ENCODE measurements at regions not wholly inside any gene's neighbourhood (a gene's known extent, or its start where the extent isn't known, plus 50 kb on each side); places are given as distances from the start of the nearest gene placed in this dataset.

DNA sequence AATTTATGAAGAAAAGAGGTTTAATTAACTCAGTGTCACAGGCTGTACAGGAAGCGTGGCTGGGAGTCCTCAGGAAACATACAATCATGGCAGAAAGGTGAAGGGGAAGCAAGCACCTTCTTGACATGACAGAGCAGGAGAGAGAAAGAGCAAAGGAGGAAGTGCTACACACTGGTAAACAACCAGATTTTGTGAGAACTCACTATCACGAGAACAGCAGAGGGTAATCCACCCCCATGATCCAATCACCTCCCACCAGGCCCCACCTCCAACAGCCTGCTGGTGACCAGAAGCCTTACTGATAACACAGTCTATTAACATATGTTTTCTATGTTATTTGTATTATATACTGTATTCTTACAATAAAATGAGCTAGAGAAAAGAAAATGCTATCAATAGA is 254.8 kb downstream of the PCDH10 start:
- no peaks in the 10 kb centered on the region for H3K27me3 ChIP-seq (ENCODE audit: control insufficient read depth in 1 of 2, insufficient read depth in 2 of 2, low read length in 2 of 2)
- Mint-ChIP-seq H3K9me3 (peaks cover 11% of the 10 kb centered on the region), H3K36me3 (ENCODE audit: low read depth) (no peaks in the 10 kb centered on the region), H3K27me3 (no peaks in the 10 kb centered on the region), H3K27ac (no peak overlapping the region), H3K4me3 (no peak overlapping the region), H3K4me1 (ENCODE audit: low read depth) (no peaks in the 10 kb centered on the region)
- intact Hi-C loops (cut with DNase I, micrococcal nuclease), result no loop called here
- no peaks in the 10 kb centered on the region for H3K4me1 ChIP-seq (ENCODE audit: insufficient read depth, low read length)
- no peak overlapping the region for H3K27ac ChIP-seq (ENCODE audit: low read depth in 1 of 2, low read length in 2 of 2)
- no peak overlapping the region for H3K4me3 ChIP-seq (ENCODE audit: low read length)
- ChIA-PET POLR2A (no interaction called here), CTCF (no interaction called here)
- H3K36me3 ChIP-seq (ENCODE audit: insufficient read depth, low read length), result no peaks in the 10 kb centered on the region
- H3K9me3 ChIP-seq (ENCODE audit: control insufficient read depth in 1 of 2, insufficient read depth in 1 of 2, low read length in 2 of 2), result peaks cover 0 to 6% of the 10 kb centered on the region in 2 experiments
- ATAC-seq (ENCODE audit: poor library complexity) (no peak), DNase-seq (no peak)
- TF ChIP-seq, protein P1, sequence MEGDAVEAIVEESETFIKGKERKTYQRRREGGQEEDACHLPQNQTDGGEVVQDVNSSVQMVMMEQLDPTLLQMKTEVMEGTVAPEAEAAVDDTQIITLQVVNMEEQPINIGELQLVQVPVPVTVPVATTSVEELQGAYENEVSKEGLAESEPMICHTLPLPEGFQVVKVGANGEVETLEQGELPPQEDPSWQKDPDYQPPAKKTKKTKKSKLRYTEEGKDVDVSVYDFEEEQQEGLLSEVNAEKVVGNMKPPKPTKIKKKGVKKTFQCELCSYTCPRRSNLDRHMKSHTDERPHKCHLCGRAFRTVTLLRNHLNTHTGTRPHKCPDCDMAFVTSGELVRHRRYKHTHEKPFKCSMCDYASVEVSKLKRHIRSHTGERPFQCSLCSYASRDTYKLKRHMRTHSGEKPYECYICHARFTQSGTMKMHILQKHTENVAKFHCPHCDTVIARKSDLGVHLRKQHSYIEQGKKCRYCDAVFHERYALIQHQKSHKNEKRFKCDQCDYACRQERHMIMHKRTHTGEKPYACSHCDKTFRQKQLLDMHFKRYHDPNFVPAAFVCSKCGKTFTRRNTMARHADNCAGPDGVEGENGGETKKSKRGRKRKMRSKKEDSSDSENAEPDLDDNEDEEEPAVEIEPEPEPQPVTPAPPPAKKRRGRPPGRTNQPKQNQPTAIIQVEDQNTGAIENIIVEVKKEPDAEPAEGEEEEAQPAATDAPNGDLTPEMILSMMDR (IDR thresholded peaks at IDR 0.05), result no peak

DNA sequence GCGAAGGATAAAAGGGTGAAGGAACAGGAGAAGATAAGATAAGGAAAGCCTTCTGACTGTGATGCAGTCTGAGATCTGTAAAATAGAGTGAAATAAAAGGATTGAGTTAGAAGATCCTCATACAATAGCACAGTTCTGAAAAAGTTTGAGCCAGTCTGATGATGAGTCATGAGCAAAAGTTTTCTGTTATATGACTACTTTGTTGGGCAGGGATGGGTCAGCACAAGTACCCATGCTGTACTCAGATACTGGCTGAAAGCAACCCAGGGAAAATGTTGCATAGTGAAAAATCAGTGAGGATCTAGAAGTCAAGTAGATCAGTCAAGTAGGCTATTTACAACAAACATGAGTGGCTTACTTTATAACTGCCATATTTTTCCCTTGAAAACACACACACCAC is 253.5 kb downstream of the PCDH10 start:
- Mint-ChIP-seq H3K36me3 (ENCODE audit: low read depth) (no peaks in the 10 kb centered on the region), H3K27me3 (no peaks in the 10 kb centered on the region), H3K4me1 (ENCODE audit: low read depth) (no peaks in the 10 kb centered on the region), H3K9me3 (peaks cover 11% of the 10 kb centered on the region), H3K4me3 (no peak overlapping the region), H3K27ac (no peak overlapping the region)
- ATAC-seq (ENCODE audit: poor library complexity) (no peak), DNase-seq (no peak)
- no peak overlapping the region for H3K27ac ChIP-seq (ENCODE audit: low read depth in 1 of 2, low read length in 2 of 2)
- peaks cover 0 to 6% of the 10 kb centered on the region in 2 experiments for H3K9me3 ChIP-seq (ENCODE audit: control insufficient read depth in 1 of 2, insufficient read depth in 1 of 2, low read length in 2 of 2)
- no peaks in the 10 kb centered on the region for H3K27me3 ChIP-seq (ENCODE audit: control insufficient read depth in 1 of 2, insufficient read depth in 2 of 2, low read length in 2 of 2)
- POLR2A ChIA-PET, result no interaction called here
- intact Hi-C loops (cut with DNase I, micrococcal nuclease), result no loop called here
- TF ChIP-seq, protein P1 (IDR thresholded peaks at IDR 0.05), result no peak
- no peaks in the 10 kb centered on the region for H3K36me3 ChIP-seq (ENCODE audit: insufficient read depth, low read length)
- H3K4me3 ChIP-seq (ENCODE audit: low read length), result no peak overlapping the region
- CTCF ChIA-PET, result no interaction called here
- no peaks in the 10 kb centered on the region for H3K4me1 ChIP-seq (ENCODE audit: insufficient read depth, low read length)

DNA sequence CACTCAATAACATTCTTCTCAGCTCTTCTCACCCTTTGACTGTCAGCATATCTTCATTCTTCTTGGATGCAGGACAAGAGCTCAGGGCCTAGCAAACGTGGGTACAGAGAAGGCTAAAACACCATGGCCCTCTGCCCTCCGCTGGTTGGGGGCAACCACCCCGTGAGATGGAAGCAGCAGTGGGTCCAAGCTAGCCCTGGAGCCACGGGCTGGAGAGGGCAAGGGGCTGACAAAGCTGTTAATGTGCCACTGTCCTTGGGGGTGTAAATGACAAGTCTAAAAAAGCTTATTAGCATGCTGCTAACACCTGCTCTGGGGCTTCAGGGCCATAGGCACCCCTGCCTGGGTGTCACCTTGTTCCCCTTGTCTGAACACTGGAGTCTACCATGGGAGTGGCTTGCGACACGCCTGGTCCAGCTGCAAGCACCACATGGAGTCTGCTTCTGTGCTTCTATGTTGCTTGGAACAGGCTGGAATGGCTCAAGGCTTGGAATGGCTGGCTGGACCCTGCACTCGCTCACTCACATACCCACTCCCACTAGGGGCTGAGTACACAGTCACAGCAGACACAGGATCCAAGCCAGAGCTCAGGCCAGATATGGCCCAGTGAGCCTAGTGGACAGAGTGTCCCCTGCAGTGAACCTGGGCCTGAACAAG is 246.0 kb downstream of the PCDH10 start:
- Mint-ChIP-seq H3K27me3 (no peaks in the 10 kb centered on the region), H3K9me3 (peaks cover 2% of the 10 kb centered on the region), H3K27ac (no peak overlapping the region), H3K36me3 (ENCODE audit: low read depth) (no peaks in the 10 kb centered on the region), H3K4me1 (ENCODE audit: low read depth) (no peaks in the 10 kb centered on the region), H3K4me3 (no peak overlapping the region)
- ATAC-seq (ENCODE audit: poor library complexity), result no peak
- H3K4me3 ChIP-seq (ENCODE audit: low read length), result no peak overlapping the region
- ChIA-PET CTCF (no interaction called here), POLR2A (no interaction called here)
- DNase-seq, result no peak
- H3K27me3 ChIP-seq (ENCODE audit: control insufficient read depth in 1 of 2, insufficient read depth in 2 of 2, low read length in 2 of 2), result no peaks in the 10 kb centered on the region
- H3K27ac ChIP-seq (ENCODE audit: low read depth in 1 of 2, low read length in 2 of 2), result no peak overlapping the region
- peaks cover 0 to 12% of the 10 kb centered on the region in 2 experiments for H3K9me3 ChIP-seq (ENCODE audit: control insufficient read depth in 1 of 2, insufficient read depth in 1 of 2, low read length in 2 of 2)
- no peaks in the 10 kb centered on the region for H3K4me1 ChIP-seq (ENCODE audit: insufficient read depth, low read length)
- TF ChIP-seq, protein P1 (IDR thresholded peaks at IDR 0.05), result no peak
- intact Hi-C loops (cut with DNase I, micrococcal nuclease), result no loop called here
- H3K36me3 ChIP-seq (ENCODE audit: insufficient read depth, low read length), result no peaks in the 10 kb centered on the region
